ENCODE measurements at regions not wholly inside any gene's neighbourhood (a gene's known extent, or its start where the extent isn't known, plus 50 kb on each side); places are given as distances from the start of the nearest gene placed in this dataset.

- Histone ChIP-seq H3K4me3 (replicated peaks in 1 of 3) (no peak overlapping the region), H3K27ac (no peak overlapping the region), H3K36me3 (no peaks in the 10 kb centered on the region), H3K4me1 (no peaks in the 10 kb centered on the region), H3K27me3 (no peaks in the 10 kb centered on the region), H3K9me3 (no peaks in the 10 kb centered on the region)
- WGBS, 2 donors = 97 to 98% methylated on average over 3 of the region's 3 CpGs
- intact Hi-C loops (cut with DNase I) = no loop called here
- TF ChIP-seq CTCF (IDR thresholded peaks at IDR 0.05) (no peak), POLR2A (IDR thresholded peaks at IDR 0.05) (no peak)
- no peak for DNase-seq
Observed at GRCh38 chr6:137343241-137343640, 124.1 kb upstream of the IFNGR1 start.

- Histone ChIP-seq H3K9me3 (no peaks in the 10 kb centered on the region), H3K27ac (no peak overlapping the region), H3K4me3 (replicated peaks in 1 of 3) (no peak overlapping the region), H3K4me1 (no peaks in the 10 kb centered on the region), H3K27me3 (no peaks in the 10 kb centered on the region), H3K36me3 (no peaks in the 10 kb centered on the region)
- intact Hi-C loops (cut with DNase I) = no loop called here
- WGBS, 2 donors = 30 to 31% methylated on average over 12 of the region's 12 CpGs
- TF ChIP-seq POLR2A (IDR thresholded peaks at IDR 0.05) (no peak), CTCF (IDR thresholded peaks at IDR 0.05) (no peak)
- peak in 1 of 2 donors; percentile 5 for DNase-seq
Observed at GRCh38 chr6:137342607-137343190, 123.5 kb upstream of the IFNGR1 start.

- no peaks in the 10 kb centered on the region for H3K9me3 ChIP-seq
- no peaks in the 10 kb centered on the region for H3K4me1 ChIP-seq
- H3K27ac ChIP-seq = no peak overlapping the region
- no peak for TF ChIP-seq POLR2A (IDR thresholded peaks at IDR 0.05)
- TF ChIP-seq CTCF (IDR thresholded peaks at IDR 0.05) = peak in 3 of 6 experiments; percentile 9 to 25 (median 16)
- no peaks in the 10 kb centered on the region for H3K27me3 ChIP-seq
- peak; percentile 15 to 40 for DNase-seq
- no peak overlapping the region for H3K4me3 ChIP-seq (replicated peaks in 1 of 3)
- intact Hi-C loops (cut with DNase I) = no loop called here
- 62 to 67% methylated on average over 15 of the region's 15 CpGs for WGBS, 2 donors
- no peaks in the 10 kb centered on the region for H3K36me3 ChIP-seq
Observed at GRCh38 chr6:137341681-137342195, 122.6 kb upstream of the IFNGR1 start.

- Histone ChIP-seq H3K27ac (no peak overlapping the region), H3K9me3 (no peaks in the 10 kb centered on the region), H3K4me3 (replicated peaks in 1 of 3) (no peak overlapping the region), H3K4me1 (no peaks in the 10 kb centered on the region), H3K36me3 (no peaks in the 10 kb centered on the region), H3K27me3 (no peaks in the 10 kb centered on the region)
- no peak for TF ChIP-seq CTCF (IDR thresholded peaks at IDR 0.05)
- TF ChIP-seq POLR2A (IDR thresholded peaks at IDR 0.05) = no peak
- no peak for DNase-seq
- intact Hi-C loops (cut with DNase I) = no loop called here
- WGBS, 2 donors = 64 to 67% methylated on average over 5 of the region's 5 CpGs
Observed at GRCh38 chr6:137339929-137340559, 120.9 kb upstream of the IFNGR1 start.

- intact Hi-C loops (cut with DNase I) = no loop called here
- TF ChIP-seq CTCF (IDR thresholded peaks at IDR 0.05) (no peak), POLR2A (IDR thresholded peaks at IDR 0.05) (no peak)
Observed at GRCh38 chr6:137334884-137335283, 115.7 kb upstream of the IFNGR1 start.

More at GRCh38 chr6:137334884-137335283, 115.7 kb upstream of the IFNGR1 start:
- 93 to 98% methylated on average over 3 of the region's 3 CpGs for WGBS, 2 donors
- DNase-seq = no peak
- H3K27me3 ChIP-seq = no peaks in the 10 kb centered on the region
- no peaks in the 10 kb centered on the region for H3K9me3 ChIP-seq
- no peaks in the 10 kb centered on the region for H3K36me3 ChIP-seq
- no peaks in the 10 kb centered on the region for H3K4me1 ChIP-seq
- no peak overlapping the region for H3K4me3 ChIP-seq (replicated peaks in 1 of 3)
- no peak overlapping the region for H3K27ac ChIP-seq

All from thyroid gland (tissue), 4 donors.